Stimulated activated CD8-positive, alpha-beta memory T cell treated with anti-CD3 and anti-CD28 coated beads, Interleukin-4, amount 100 ng/mL, for 4 hours (primary cell): ENCODE measurements at regions not wholly inside any gene's neighbourhood (a gene's known extent, or its start where the extent isn't known, plus 50 kb on each side); places are given as distances from the start of the nearest gene placed in this dataset.

Experiments used
- DNase-seq, 2 donors: peaks; one replicate each; pipeline ENCODE4 v3.0.0-alpha.2; 2020; ENCODE audit warnings: low read depth in 2 of 2, low spot score in 1 of 2

GRCh38 chr5:109533751-109534272 lies 124.0 kb upstream of the PJA2 start:
- DNase-seq: no peak

- no peak for DNase-seq
These were observed 123.1 kb upstream of the PJA2 start for GRCh38 chr5:109532773-109533364.

- DNase-seq: no peak
These were observed 121.5 kb upstream of the PJA2 start for GRCh38 chr5:109531262-109531661.

- no peak for DNase-seq
These were observed 120.2 kb upstream of the PJA2 start for GRCh38 chr5:109529987-109530386.

- no peak for DNase-seq
These were observed 119.7 kb upstream of the PJA2 start for GRCh38 chr5:109529520-109529919.

- DNase-seq: no peak
These were observed 114.8 kb upstream of the PJA2 start for GRCh38 chr5:109524555-109524954.

GRCh38 chr5:109524026-109524425 lies 114.3 kb upstream of the PJA2 start:
- no peak for DNase-seq

- no peak for DNase-seq
These were observed 112.6 kb upstream of the PJA2 start for GRCh38 chr5:109522404-109522803.

GRCh38 chr5:109519416-109519815 lies 109.6 kb upstream of the PJA2 start:
- DNase-seq: no peak

- DNase-seq: no peak
These were observed 106.6 kb upstream of the PJA2 start for GRCh38 chr5:109516390-109516789.

GRCh38 chr5:109511980-109512734 lies 102.4 kb upstream of the PJA2 start:
- DNase-seq: no peak

GRCh38 chr5:109506556-109506955 lies 96.8 kb upstream of the PJA2 start:
- no peak for DNase-seq

GRCh38 chr5:109496112-109496511 lies 86.3 kb upstream of the PJA2 start:
- no peak for DNase-seq

GRCh38 chr5:109487753-109488420 lies 78.1 kb upstream of the PJA2 start:
- no peak for DNase-seq

- no peak for DNase-seq
These were observed 76.5 kb upstream of the PJA2 start for GRCh38 chr5:109486200-109486804.

GRCh38 chr5:109485030-109485429 lies 75.3 kb upstream of the PJA2 start:
- no peak for DNase-seq

GRCh38 chr5:109484597-109484996 lies 74.8 kb upstream of the PJA2 start:
- DNase-seq: no peak

- no peak for DNase-seq
These were observed 73.7 kb upstream of the PJA2 start for GRCh38 chr5:109483395-109483971.

GRCh38 chr5:109482748-109483147 lies 73.0 kb upstream of the PJA2 start:
- DNase-seq: no peak

- no peak for DNase-seq
These were observed 69.6 kb upstream of the PJA2 start for GRCh38 chr5:109479260-109479860.

- DNase-seq: no peak
These were observed 69.1 kb upstream of the PJA2 start for GRCh38 chr5:109478830-109479229.
